Activated naive CD4-positive, alpha-beta T cell treated with anti-CD3 and anti-CD28 coated beads for 36 hours (primary cell): ENCODE measurements at regions not wholly inside any gene's neighbourhood (a gene's known extent, or its start where the extent isn't known, plus 50 kb on each side); places are given as distances from the start of the nearest gene placed in this dataset.
"Not testable (repeated sequence)": the region's sequence is repeated elsewhere in the genome, so short reads cannot be mapped to it uniquely, and the experiment has no call there.

ENCODE experiments used
- CTCF ChIA-PET: fragments of 350-600 bp; sonication (Branson Sonifier 250); formaldehyde crosslinking; loops from one replicate; lab custom pipeline; 2021; ENCODE audit warnings: antibody characterized with exemption; lab: Charles Lee
- DNase-seq: peaks from one replicate; pipeline ENCODE4 v3.0.0-alpha.2; 2020
- H3K27ac Mint-ChIP-seq: one replicate; pipeline ENCODE4 v1.8.0; 2021; ENCODE audit warnings: mild to moderate bottlenecking, mixed read lengths
- H3K27me3 Mint-ChIP-seq: one replicate; pipeline ENCODE4 v1.8.0; 2021; ENCODE audit warnings: low read depth, mixed read lengths
- H3K36me3 Mint-ChIP-seq: one replicate; pipeline ENCODE4 v1.8.0; 2021; ENCODE audit warnings: low read depth, mixed read lengths
- H3K4me1 Mint-ChIP-seq: one replicate; pipeline ENCODE4 v1.8.0; 2021; ENCODE audit warnings: low read depth, mixed read lengths
- H3K4me3 Mint-ChIP-seq: one replicate; pipeline ENCODE4 v1.8.0; 2021; ENCODE audit warnings: mild to moderate bottlenecking, moderate library complexity, mixed read lengths
- H3K9me3 Mint-ChIP-seq: one replicate; pipeline ENCODE4 v1.8.0; 2021; ENCODE audit warnings: mixed read lengths
- intact Hi-C: fragments of 100-400 bp; cut with micrococcal nuclease; formaldehyde crosslinking; loops from one replicate; pipeline ENCODE4 v1.15.1; 2023

GRCh38 chr3:87691109-87691508 lies 367.7 kb downstream of the CGGBP1 start:
- H3K27me3 Mint-ChIP-seq, result no peaks in the 10 kb centered on the region
- H3K27ac Mint-ChIP-seq, result no peak overlapping the region
- H3K36me3 Mint-ChIP-seq, result no peaks in the 10 kb centered on the region
- intact Hi-C loops, result no loop called here
- H3K4me1 Mint-ChIP-seq, result no peaks in the 10 kb centered on the region
- CTCF ChIA-PET, result no interaction called here
- no peak overlapping the region for H3K4me3 Mint-ChIP-seq
- H3K9me3 Mint-ChIP-seq, result peaks cover 2% of the 10 kb centered on the region
- DNase-seq, result no peak

DNA sequence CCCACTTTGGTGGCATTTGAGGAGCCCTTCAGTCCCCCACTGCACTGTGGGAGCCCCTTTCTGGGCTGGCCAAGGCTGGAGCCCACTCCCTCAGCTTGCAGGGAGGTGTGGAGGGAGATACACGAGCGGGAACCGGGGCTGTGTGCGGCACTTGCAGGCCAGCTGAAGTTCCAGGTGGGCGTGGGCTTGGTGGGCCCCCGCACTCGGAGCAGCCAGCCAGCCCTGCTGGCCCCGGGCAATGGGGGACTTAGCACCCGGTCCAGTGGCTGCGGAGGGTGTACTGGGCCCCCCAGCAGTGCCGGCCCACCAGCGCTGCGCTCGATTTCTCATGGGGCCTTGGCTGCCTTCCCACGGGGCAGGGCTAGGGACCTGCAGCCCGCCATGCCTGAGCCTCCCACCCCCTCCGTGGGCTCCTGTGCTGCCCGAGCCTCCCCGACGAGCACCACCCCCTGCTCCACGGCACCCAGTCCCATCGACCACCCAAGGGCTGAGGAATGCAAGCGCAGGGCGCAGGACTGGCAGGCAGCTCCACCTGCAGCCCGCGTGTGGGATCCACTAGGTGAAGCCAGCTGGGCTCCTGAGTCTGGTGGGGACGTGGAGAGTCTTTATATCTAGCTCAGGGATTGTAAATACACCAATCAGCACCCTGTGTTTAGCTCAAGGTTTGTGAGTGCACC lies 379.7 kb downstream of the CGGBP1 start:
- DNase-seq, H3K27ac Mint-ChIP-seq, intact Hi-C loops, H3K4me3 Mint-ChIP-seq, H3K36me3 Mint-ChIP-seq, H3K4me1 Mint-ChIP-seq, H3K9me3 Mint-ChIP-seq, H3K27me3 Mint-ChIP-seq, CTCF ChIA-PET: not testable (repeated sequence)

GRCh38 chr3:87674397-87675161 lies 384.2 kb downstream of the CGGBP1 start:
- Mint-ChIP-seq H3K9me3 (no peaks in the 10 kb centered on the region), H3K4me1 (no peaks in the 10 kb centered on the region), H3K4me3 (no peak overlapping the region), H3K36me3 (no peaks in the 10 kb centered on the region), H3K27ac (no peak overlapping the region), H3K27me3 (peaks cover 7% of the 10 kb centered on the region)
- CTCF ChIA-PET, result no interaction called here
- peak; percentile 4 for DNase-seq
- intact Hi-C loops, result no loop called here

- no peaks in the 10 kb centered on the region for H3K9me3 Mint-ChIP-seq
- DNase-seq, result no peak
- no peaks in the 10 kb centered on the region for H3K36me3 Mint-ChIP-seq
- peaks cover 7% of the 10 kb centered on the region for H3K27me3 Mint-ChIP-seq
- intact Hi-C loops, result no loop called here
- CTCF ChIA-PET, result no interaction called here
- no peak overlapping the region for H3K4me3 Mint-ChIP-seq
- H3K27ac Mint-ChIP-seq, result no peak overlapping the region
- no peaks in the 10 kb centered on the region for H3K4me1 Mint-ChIP-seq
Observed at GRCh38 chr3:87673132-87673531, 385.7 kb downstream of the CGGBP1 start.

DNA sequence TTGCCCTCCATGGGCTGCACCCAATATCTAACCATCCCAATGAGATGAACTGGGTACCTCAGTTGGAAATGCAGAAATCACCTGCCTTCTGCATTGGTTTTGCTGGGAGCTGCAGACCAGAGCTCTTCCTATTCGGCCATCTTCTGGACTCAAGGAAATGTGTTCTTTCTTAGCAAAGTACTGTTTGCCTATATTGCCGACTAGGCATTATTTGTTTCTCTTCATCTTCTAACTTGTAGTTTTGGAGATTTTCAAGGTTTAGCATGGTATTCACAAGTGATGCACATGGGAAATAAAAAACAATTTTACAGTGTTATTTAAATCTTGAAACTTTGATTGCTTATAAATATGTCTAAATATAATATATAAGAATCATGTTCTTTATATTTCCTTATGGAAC lies 377.8 kb upstream of the POU1F1 start:
- H3K4me3 Mint-ChIP-seq, result no peak overlapping the region
- intact Hi-C loops, result no loop called here
- H3K36me3 Mint-ChIP-seq, result no peaks in the 10 kb centered on the region
- CTCF ChIA-PET, result no interaction called here
- H3K9me3 Mint-ChIP-seq, result peaks cover under 1% of the 10 kb centered on the region
- no peaks in the 10 kb centered on the region for H3K27me3 Mint-ChIP-seq
- H3K4me1 Mint-ChIP-seq, result no peaks in the 10 kb centered on the region
- no peak for DNase-seq
- H3K27ac Mint-ChIP-seq, result no peak overlapping the region

DNA sequence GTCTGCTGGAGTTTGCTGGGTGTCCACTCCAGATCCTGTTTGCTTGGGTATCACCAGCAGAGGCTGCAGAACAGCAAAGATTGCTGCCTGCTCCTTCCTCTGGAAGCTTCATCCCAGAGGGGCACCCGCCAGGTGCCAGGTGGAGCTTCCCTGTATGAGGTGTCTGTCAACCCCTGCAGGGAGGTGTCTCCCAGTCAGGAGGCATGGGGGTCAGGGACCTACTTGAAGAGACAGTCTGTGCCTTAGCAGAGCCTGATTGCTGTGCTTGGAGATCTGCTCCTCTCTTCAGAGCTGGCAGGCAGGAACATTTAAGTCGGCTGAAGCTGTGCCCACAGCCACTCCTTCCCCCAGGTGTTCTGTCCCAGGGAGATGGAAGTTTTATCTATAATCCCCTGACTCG lies 376.8 kb upstream of the POU1F1 start:
- H3K4me3 Mint-ChIP-seq, H3K27ac Mint-ChIP-seq, H3K4me1 Mint-ChIP-seq, H3K36me3 Mint-ChIP-seq, DNase-seq, H3K9me3 Mint-ChIP-seq, H3K27me3 Mint-ChIP-seq, intact Hi-C loops: not testable (repeated sequence)
- CTCF ChIA-PET, result interaction anchor here (0.7 kb wide), 1 partner anchor 1500 kb away, joined by 3 read pairs; no protein-coding TSS in a partner anchor

DNA sequence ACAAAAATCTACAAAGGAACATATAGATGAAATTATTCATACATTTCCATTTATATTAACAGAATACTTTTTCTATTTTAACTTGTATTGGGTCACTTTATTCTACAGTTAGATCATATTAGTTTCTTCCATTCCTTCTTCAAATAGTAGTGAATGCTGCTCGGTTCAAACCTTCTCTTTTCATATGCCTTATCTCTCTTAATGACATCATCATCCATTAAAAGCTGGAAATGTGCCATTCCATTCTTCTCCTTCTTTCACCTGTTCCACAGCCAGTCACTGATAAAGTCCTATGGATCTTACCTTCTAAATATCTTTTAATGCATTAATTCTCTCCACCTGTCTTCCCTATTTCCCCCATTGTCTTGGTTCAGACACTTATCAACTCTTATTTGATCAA lies 358.0 kb upstream of the POU1F1 start:
- no peak for DNase-seq
- CTCF ChIA-PET, result no interaction called here
- Mint-ChIP-seq H3K27me3 (no peaks in the 10 kb centered on the region), H3K4me3 (no peak overlapping the region), H3K9me3 (peaks cover 1% of the 10 kb centered on the region), H3K36me3 (no peaks in the 10 kb centered on the region), H3K27ac (no peak overlapping the region), H3K4me1 (no peaks in the 10 kb centered on the region)
- intact Hi-C loops, result no loop called here

DNA sequence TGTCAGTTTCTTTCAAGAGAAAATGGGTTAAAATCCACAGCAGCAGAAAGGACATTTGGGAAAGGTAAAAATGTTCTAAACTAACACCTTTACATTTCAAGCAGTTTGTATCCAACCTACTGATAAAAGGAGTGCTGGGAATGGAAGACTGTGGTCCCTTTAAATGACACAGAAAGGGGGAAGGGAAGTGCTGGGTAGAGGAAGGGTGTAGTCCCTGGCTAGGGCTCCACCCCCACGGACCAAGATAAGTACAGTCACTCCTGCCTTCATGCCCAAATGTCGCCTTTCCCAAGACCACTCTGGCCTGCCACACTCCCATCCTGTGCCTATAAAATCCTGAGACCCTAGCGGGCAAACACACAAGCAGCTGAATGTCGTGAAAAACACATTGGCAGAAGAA lies 350.9 kb upstream of the POU1F1 start:
- H3K4me1 Mint-ChIP-seq, result no peaks in the 10 kb centered on the region
- H3K4me3 Mint-ChIP-seq, result no peak overlapping the region
- H3K27me3 Mint-ChIP-seq, result no peaks in the 10 kb centered on the region
- DNase-seq, result no peak
- peaks cover 2% of the 10 kb centered on the region for H3K9me3 Mint-ChIP-seq
- CTCF ChIA-PET, result no interaction called here
- H3K36me3 Mint-ChIP-seq, result no peaks in the 10 kb centered on the region
- H3K27ac Mint-ChIP-seq, result no peak overlapping the region
- intact Hi-C loops, result no loop called here

- H3K36me3 Mint-ChIP-seq, result no peaks in the 10 kb centered on the region
- no peak for DNase-seq
- CTCF ChIA-PET, result no interaction called here
- peaks cover 2% of the 10 kb centered on the region for H3K9me3 Mint-ChIP-seq
- H3K4me3 Mint-ChIP-seq, result no peak overlapping the region
- intact Hi-C loops, result no loop called here
- H3K27me3 Mint-ChIP-seq, result no peaks in the 10 kb centered on the region
- no peak overlapping the region for H3K27ac Mint-ChIP-seq
- no peaks in the 10 kb centered on the region for H3K4me1 Mint-ChIP-seq
Observed at GRCh38 chr3:87626546-87626945, 350.2 kb upstream of the POU1F1 start.

DNA sequence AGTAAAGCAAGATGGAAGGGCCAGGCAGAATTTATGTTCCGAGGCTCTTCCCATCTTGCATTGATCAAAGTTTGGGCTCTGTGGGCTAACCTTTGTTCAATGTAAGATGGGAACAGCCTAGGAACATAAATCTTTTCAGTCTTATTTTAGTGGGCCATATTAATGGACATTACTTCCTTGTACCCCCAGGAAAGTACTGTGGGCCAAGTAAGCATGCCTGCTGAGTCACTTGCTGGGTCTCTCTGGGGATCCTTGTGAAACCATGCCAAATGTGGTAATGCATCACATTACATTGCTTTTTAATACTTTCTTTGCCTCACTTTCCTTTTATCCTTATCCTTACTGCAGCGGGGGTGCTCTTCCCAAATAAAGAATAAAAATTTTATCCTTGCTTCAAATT lies 349.5 kb upstream of the POU1F1 start:
- CTCF ChIA-PET, result no interaction called here
- peaks cover 2% of the 10 kb centered on the region for H3K9me3 Mint-ChIP-seq
- no peak overlapping the region for H3K27ac Mint-ChIP-seq
- no peak overlapping the region for H3K4me3 Mint-ChIP-seq
- intact Hi-C loops, result no loop called here
- no peak for DNase-seq
- H3K4me1 Mint-ChIP-seq, result no peaks in the 10 kb centered on the region
- H3K36me3 Mint-ChIP-seq, result no peaks in the 10 kb centered on the region
- no peaks in the 10 kb centered on the region for H3K27me3 Mint-ChIP-seq

GRCh38 chr3:87624860-87625259 lies 348.5 kb upstream of the POU1F1 start:
- Mint-ChIP-seq H3K36me3 (no peaks in the 10 kb centered on the region), H3K9me3 (peaks cover 2% of the 10 kb centered on the region), H3K4me1 (no peaks in the 10 kb centered on the region), H3K27me3 (no peaks in the 10 kb centered on the region), H3K27ac (no peak overlapping the region), H3K4me3 (no peak overlapping the region)
- DNase-seq, result no peak
- intact Hi-C loops, result no loop called here
- CTCF ChIA-PET, result no interaction called here

DNA sequence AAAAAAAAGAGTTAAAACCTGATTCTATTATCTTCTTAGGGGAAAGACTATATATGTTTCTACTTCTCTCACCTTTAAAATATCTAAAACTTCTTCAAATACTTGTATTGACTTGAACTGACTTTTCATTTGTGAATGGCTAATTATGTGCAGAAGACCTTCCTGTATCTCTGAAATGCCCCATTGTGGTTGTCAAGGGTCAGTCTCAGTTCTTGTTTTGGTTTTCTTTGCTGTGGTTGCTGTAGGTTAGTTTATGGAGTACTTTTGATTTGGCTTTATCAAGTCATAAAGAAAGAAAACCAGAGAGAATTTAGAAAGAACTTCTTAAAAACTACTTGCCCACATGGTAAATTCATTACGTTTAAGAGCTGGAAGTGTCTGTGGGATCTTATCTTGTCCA lies 345.3 kb upstream of the POU1F1 start:
- Mint-ChIP-seq H3K27me3 (no peaks in the 10 kb centered on the region), H3K4me1 (no peaks in the 10 kb centered on the region), H3K27ac (no peak overlapping the region), H3K9me3 (peaks cover 1% of the 10 kb centered on the region), H3K36me3 (no peaks in the 10 kb centered on the region), H3K4me3 (no peak overlapping the region)
- DNase-seq, result no peak
- CTCF ChIA-PET, result no interaction called here
- intact Hi-C loops, result no loop called here

DNA sequence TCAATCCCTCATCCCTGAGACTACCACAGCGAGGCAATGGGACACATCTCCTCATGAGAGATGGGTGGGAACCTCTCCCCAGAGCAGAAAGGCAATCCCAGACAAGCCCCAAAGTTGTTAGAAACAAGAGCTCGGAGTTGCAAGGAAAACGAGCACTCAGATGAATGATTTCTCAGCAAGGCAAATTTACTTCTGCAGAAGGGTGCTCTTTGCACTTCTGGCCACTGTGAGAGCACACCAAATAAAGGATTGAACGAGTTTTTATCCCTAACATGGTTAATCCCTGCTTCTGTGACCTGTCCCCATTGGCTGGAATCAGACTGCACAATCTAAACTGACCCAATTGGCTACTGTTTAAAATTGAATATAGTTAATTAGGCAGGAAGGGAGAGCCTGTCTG lies 339.1 kb upstream of the POU1F1 start:
- Mint-ChIP-seq H3K27ac (no peak overlapping the region), H3K36me3 (no peaks in the 10 kb centered on the region), H3K4me3 (no peak overlapping the region), H3K9me3 (peaks cover 18% of the 10 kb centered on the region), H3K27me3 (no peaks in the 10 kb centered on the region), H3K4me1 (no peaks in the 10 kb centered on the region)
- CTCF ChIA-PET, result interaction anchor here (0.6 kb wide), 1 partner anchor 512 kb away, joined by 4 read pairs; no protein-coding TSS in a partner anchor
- DNase-seq, result no peak
- intact Hi-C loops, result loop anchor here (10.0 kb wide), 2 partner anchors 261 to 351 kb away; no protein-coding TSS in a partner anchor
